GM19025 (cell line): ENCODE measurements at regions not wholly inside any gene's neighbourhood (a gene's known extent, or its start where the extent isn't known, plus 50 kb on each side); places are given as distances from the start of the nearest gene placed in this dataset.
"Not testable (repeated sequence)": the region's sequence is repeated elsewhere in the genome, so short reads cannot be mapped to it uniquely, and the experiment has no call there.

ENCODE experiments used
- ATAC-seq: cut with Tn5 transposase; IDR thresholded peaks from one replicate; pipeline ENCODE4 v1.9.1; 2021; ENCODE audit warnings: mild to moderate bottlenecking, low read depth, moderate library complexity; ENCODE audit not compliant: unreplicated experiment

- no peak for ATAC-seq
Observed at GRCh38 chr15:77865106-77865610, 212.4 kb downstream of the TBC1D2B start.

GRCh38 chr15:77864211-77865105 is 213.1 kb downstream of the TBC1D2B start:
- no peak for ATAC-seq

- ATAC-seq: no peak
Observed at GRCh38 chr15:77863491-77864105, 213.9 kb downstream of the TBC1D2B start.

GRCh38 chr15:77862651-77863104 is 214.8 kb downstream of the TBC1D2B start:
- no peak for ATAC-seq

GRCh38 chr15:77861997-77862635 is 215.4 kb downstream of the TBC1D2B start:
- not testable (repeated sequence) for ATAC-seq

- ATAC-seq: no peak
Observed at GRCh38 chr15:77860071-77860691, 217.3 kb downstream of the TBC1D2B start.

- ATAC-seq: no peak
Observed at GRCh38 chr15:77859491-77860060, 217.9 kb downstream of the TBC1D2B start.

- no peak for ATAC-seq
Observed at GRCh38 chr15:77858792-77859490, 218.6 kb downstream of the TBC1D2B start.

- ATAC-seq: no peak
Observed at GRCh38 chr15:77857419-77857818, 220.1 kb downstream of the TBC1D2B start.

- ATAC-seq: no peak
Observed at GRCh38 chr15:77856705-77857346, 220.7 kb downstream of the TBC1D2B start.

- no peak for ATAC-seq
Observed at GRCh38 chr15:77855871-77856270, 221.6 kb downstream of the TBC1D2B start.

GRCh38 chr15:77854980-77855379 is 222.3 kb upstream of the LINGO1 start:
- no peak for ATAC-seq

GRCh38 chr15:77853910-77854309 is 221.2 kb upstream of the LINGO1 start:
- ATAC-seq: no peak

GRCh38 chr15:77853008-77853328 is 220.3 kb upstream of the LINGO1 start:
- ATAC-seq: no peak

GRCh38 chr15:77852241-77853007 is 219.7 kb upstream of the LINGO1 start:
- no peak for ATAC-seq

GRCh38 chr15:77851691-77852090 is 219.0 kb upstream of the LINGO1 start:
- no peak for ATAC-seq

GRCh38 chr15:77851086-77851485 is 218.4 kb upstream of the LINGO1 start:
- no peak for ATAC-seq

- ATAC-seq: no peak
Observed at GRCh38 chr15:77846986-77847385, 214.3 kb upstream of the LINGO1 start.

- no peak for ATAC-seq
Observed at GRCh38 chr15:77846360-77846759, 213.6 kb upstream of the LINGO1 start.
